Ramos (cell line): ENCODE measurements at regions not wholly inside any gene's neighbourhood (a gene's known extent, or its start where the extent isn't known, plus 50 kb on each side); places are given as distances from the start of the nearest gene placed in this dataset.
"Not testable (repeated sequence)": the region's sequence is repeated elsewhere in the genome, so short reads cannot be mapped to it uniquely, and the experiment has no call there.

Experiments used
- in situ Hi-C: fragments of 300-500 bp; cut with MboI; formaldehyde crosslinking; loops from one replicate; pipeline ENCODE4 v1.14.3; 2022; ENCODE audit warnings: low sequenced_read_pairs; ENCODE audit not compliant: unreplicated experiment

GRCh38 chr1:101463195-101463594, 226.4 kb downstream of the S1PR1 start:
- in situ Hi-C loops: no loop called here

DNA sequence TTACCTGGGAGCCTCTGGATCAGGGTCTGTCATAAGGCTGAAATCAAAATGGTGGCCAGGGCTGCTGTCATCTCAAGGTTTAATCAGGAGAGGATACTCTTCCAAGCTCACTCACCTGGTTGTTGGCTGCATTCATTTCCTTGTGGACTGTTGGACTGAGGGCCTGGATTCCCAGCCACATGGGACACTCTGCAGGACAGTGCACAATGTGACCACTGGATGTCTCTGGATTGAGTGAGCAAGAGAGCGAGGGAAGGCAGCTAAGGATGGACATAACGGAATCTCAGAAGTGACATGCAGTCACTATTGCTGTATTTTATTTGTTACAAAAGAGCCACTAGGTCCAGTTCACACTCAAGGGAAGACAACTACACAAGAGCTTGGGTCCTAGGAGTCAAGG, 229.1 kb downstream of the S1PR1 start:
- in situ Hi-C loops: no loop called here

DNA sequence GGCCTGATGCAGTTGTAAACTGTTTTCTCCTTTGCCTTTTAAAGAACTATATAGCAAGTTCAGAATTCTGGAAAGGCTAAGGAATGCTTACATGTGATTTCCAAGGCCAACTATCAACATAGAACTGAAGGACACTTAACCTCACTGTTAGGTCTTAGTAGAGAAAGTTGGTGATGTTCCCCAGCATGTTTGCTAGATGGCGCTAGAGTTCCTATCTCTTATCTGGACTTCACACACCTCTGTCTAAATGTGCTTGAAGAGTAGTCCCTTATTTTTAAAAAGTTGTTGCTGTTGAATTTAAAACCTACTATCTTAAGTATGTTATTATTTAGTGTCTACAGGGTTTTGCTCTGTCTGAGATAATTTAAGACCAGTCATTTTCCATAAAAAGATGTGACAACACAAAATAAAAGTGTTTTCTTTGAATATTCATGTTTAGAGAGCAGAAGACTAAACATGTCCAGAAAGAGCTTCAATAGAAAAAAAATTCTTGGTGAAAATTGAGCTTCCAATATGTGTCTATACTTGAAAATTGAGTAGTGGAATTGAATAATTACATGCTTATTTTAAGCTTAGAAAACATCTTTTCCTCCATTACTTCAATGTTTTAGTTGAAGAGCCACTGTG, 237.3 kb downstream of the S1PR1 start:
- in situ Hi-C loops: no loop called here

DNA sequence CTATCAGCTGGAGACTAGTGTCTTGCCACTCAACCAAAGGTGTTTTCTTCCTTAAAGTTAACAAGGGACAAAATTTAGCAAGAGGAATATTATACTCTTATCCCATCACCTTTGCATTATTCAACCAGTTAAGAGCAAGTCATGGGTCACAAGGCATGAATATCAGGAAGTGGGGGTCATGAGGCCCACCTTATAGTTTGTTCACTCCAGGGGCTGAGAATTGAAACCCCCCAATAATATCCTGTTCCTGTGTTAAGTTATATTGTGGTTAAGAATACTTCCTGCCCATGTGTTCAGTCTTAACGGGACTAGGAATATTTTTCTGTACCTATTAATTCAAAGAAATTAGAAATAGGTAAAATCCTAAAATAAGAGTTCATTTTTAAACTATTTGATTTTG, 239.7 kb downstream of the S1PR1 start:
- in situ Hi-C loops: no loop called here

- in situ Hi-C loops: no loop called here
These were observed 243.1 kb downstream of the S1PR1 start for GRCh38 chr1:101479945-101480344.

DNA sequence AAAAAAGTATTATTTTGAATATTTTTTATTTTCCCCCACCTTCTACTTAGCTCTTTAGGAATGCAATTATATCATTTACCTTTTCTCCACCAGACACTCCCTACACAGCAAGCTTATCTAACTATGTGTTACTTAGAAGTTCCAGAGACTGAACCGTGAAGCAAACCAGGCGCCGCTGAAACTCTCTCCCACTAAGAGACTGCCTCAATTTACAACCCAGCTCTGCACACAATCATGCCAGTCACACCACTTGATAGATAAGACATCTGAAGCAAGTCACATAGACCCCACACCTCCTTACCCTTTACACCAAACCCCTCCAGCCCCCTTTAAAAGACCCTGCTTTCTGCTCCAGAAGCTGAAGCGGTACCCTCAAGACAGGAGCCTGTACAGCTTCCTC, 245.5 kb downstream of the S1PR1 start:
- in situ Hi-C loops: no loop called here

GRCh38 chr1:101483982-101484688, 247.3 kb downstream of the S1PR1 start:
- in situ Hi-C loops: no loop called here

DNA sequence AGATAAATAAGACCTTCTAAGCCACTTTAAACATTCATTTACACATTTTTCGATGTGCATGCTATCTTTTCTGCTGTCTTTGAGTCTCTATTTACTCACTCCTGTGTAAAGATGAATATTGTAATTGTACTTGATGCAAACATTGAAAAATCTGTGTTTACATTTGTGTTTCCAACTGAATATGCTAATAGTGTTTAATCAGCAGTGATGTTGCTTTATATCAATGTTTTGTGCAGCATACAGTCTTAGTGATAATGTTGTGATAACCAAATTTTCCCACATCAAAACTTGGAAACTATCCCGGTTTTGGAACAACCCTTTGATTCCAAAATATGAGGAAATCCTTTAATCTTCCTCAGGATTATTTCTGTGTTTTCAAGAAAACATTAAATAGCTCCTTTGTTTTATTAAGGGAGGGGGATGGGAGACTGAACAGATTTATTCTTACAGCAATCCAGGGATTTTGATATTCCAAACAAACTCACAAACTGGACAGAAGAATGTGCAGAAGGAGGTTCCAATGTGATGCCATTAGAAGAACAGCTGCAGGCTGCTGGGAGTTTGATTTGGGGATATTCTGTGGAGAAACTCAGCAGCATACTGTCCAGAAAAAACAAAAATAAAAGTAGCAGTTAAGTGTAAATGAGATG, 248.0 kb downstream of the S1PR1 start:
- in situ Hi-C loops: no loop called here

GRCh38 chr1:101485712-101486111, 248.9 kb downstream of the S1PR1 start:
- in situ Hi-C loops: no loop called here

GRCh38 chr1:101492144-101492543, 255.3 kb downstream of the S1PR1 start:
- in situ Hi-C loops: not testable (repeated sequence)

- in situ Hi-C loops: not testable (repeated sequence)
These were observed 257.1 kb downstream of the S1PR1 start for GRCh38 chr1:101493920-101494319.

GRCh38 chr1:101496109-101496508, 259.3 kb downstream of the S1PR1 start:
- in situ Hi-C loops: no loop called here

DNA sequence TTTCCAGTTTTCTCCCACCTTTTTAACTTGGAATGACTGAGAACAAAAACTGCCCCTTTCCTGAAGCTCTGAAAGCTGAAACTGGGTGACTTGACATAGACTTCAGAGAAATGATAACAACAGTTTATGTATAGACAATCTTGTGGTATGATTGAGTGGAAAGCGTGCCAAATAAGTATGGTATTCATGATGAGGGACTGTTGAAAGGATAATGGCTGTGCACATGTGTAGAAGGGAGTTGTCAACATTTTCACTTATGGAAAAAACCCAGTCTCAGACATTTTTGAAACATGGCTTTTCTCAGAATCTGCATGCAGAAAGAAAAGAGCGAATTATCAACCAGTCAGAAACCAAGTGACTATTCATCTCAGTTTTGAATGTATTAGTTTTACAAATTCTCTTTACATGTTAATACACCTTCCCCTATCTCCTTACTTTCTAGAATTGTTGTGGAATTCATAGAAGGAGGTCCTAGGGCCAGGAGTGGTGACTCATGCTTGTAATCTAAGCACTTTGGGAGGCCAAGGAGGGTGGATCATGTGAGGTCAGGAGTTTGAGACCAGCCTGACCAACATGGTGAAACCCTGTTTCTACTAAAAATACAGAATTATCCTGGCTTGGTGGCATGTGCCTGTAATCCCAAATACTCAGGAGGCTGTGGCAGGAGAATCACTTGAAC, 261.2 kb downstream of the S1PR1 start:
- in situ Hi-C loops: no loop called here

DNA sequence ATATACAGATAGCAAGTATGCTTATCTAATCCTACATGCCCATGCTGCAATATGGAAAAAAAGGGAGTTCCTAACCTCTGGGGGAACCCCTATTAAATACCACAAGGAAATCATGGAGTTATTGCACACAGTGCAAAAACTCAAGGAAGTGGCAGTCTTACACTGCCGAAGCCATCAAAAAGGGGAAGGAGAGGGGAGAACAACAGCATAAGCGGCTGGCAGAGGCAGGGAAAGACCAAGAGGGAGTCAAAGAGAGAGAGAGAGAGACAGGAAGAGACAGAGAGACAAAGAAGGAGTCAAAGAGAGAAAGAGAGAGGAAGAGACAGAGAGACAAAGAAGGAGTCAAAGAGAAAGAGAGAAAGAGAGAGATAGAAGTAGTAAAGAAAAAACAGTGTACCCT, 267.3 kb downstream of the S1PR1 start:
- in situ Hi-C loops: loop anchor here (25.0 kb wide), 1 partner anchor 933 kb away; no protein-coding TSS in a partner anchor

GRCh38 chr1:101505240-101505639, 268.4 kb downstream of the S1PR1 start:
- in situ Hi-C loops: loop anchor here (25.0 kb wide), 1 partner anchor 932 kb away; no protein-coding TSS in a partner anchor

GRCh38 chr1:101506541-101507164, 269.8 kb downstream of the S1PR1 start:
- in situ Hi-C loops: loop anchor here (25.0 kb wide), 1 partner anchor 931 kb away; no protein-coding TSS in a partner anchor

DNA sequence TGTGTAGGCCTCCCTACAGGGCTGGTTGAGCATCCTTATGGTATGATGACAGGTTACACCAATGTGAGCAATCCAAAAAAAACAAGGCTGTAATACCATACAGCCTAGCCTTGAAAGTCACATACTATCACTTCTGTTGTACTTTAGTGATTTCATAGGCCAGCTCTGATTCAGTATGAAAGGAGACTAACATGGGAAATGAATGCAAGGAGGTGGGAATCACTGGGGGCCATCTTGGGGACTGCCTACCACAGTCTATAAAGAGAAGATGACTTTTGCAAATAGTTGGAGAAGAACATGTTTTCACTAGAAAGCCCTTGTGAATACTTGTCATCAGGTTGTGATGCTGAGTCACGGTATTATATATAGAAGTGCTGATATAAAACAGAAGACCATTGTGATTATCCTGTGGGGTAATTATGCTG, 270.7 kb downstream of the S1PR1 start:
- in situ Hi-C loops: loop anchor here (25.0 kb wide), 1 partner anchor 930 kb away; no protein-coding TSS in a partner anchor

DNA sequence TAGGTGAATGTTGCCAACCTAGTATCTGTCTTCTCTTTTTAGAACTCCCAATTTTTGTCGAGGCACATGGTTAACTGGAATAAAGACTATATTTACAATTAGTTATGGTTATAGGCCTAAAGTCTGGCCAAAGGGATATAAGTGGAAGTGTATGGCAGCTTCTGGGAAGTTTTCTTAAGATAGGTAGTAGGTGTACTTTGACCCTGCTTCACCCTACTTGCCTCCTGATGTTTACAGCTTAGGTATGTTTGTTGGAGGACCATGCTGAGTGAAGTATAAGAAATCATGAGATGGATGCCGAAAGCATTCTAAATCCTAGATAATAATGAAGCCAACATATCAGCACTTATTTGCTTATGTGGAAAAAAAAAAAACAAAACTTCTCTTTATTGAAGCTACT, 272.1 kb downstream of the S1PR1 start:
- in situ Hi-C loops: loop anchor here (25.0 kb wide), 1 partner anchor 928 kb away; no protein-coding TSS in a partner anchor

- in situ Hi-C loops: loop anchor here (25.0 kb wide), 1 partner anchor 928 kb away; no protein-coding TSS in a partner anchor
These were observed 272.6 kb downstream of the S1PR1 start for GRCh38 chr1:101509370-101509769.
